Ascending aorta (tissue), 2 donors: ENCODE measurements at regions not wholly inside any gene's neighbourhood (a gene's known extent, or its start where the extent isn't known, plus 50 kb on each side); places are given as distances from the start of the nearest gene placed in this dataset.

Experiments
- DNase-seq, 2 donors: peaks; one replicate each; pipeline ENCODE4 v3.0.0-alpha.2; 2019; ENCODE audit warnings: low spot score in 2 of 2
- H3K27ac ChIP-seq, 2 donors: fragments of 200-600 bp; sonication (generic); one replicate each; pipeline ENCODE4 v1.5.1; 2016 to 2017; ENCODE audit warnings: mild to moderate bottlenecking in 1 of 2
- H3K27me3 ChIP-seq: fragments of 200-600 bp; sonication (generic); one replicate; pipeline ENCODE4 v1.5.1; 2017
- H3K36me3 ChIP-seq, 2 donors: fragments of 200-600 bp; sonication (generic); one replicate each; pipeline ENCODE4 v1.5.1; 2016
- H3K4me1 ChIP-seq, 2 donors: fragments of 200-600 bp; sonication (generic); one replicate each; pipeline ENCODE4 v1.5.1; 2016 to 2017; ENCODE audit warnings: mild to moderate bottlenecking in 1 of 2
- H3K4me3 ChIP-seq, 2 donors: fragments of 200-600 bp; sonication (generic); one replicate each; pipeline ENCODE4 v1.5.1; 2016 to 2017; ENCODE audit warnings: mild to moderate bottlenecking in 1 of 2
- H3K9me3 ChIP-seq, 2 donors: fragments of 200-600 bp; sonication (generic); one replicate each; pipeline ENCODE4 v1.5.1; 2016
- intact Hi-C: fragments of 100-400 bp; cut with DNase I; formaldehyde crosslinking; loops from one replicate; pipeline ENCODE4 v1.15.1; 2023
- TF ChIP-seq, protein P1 (sequence below), 3 experiments: fragments of 200-600 bp in 2 of 3; fragments of 450-650 bp in 1 of 3; sonication (generic) in 2 of 3; IDR thresholded peaks; one replicate each; pipeline ENCODE4 v1.5.1; 2016 to 2019; ENCODE audit warnings: antibody characterized with exemption in 3 of 3, mild to moderate bottlenecking in 1 of 3, moderate library complexity in 1 of 3

DNA sequence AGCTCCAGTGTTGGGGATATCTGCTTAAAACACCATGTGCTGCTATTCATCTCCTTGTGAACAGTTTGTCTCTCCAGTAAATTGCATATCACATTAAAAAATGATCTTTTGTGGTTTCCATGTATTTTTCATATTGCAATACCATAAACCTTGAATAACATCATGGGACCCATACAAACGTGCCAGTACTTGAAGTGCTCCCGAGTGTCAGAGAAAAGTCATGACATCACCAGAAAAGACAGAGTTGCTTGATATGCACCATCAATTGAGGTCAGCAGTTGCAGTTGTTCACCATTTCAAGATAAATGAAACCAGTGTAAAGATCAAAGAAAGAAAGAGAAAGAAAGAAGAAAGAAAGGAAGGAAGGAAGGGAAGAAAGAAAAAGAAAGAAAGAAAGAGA, 278.6 kb downstream of the ZNF621 start:
- DNase-seq = no peak

DNA sequence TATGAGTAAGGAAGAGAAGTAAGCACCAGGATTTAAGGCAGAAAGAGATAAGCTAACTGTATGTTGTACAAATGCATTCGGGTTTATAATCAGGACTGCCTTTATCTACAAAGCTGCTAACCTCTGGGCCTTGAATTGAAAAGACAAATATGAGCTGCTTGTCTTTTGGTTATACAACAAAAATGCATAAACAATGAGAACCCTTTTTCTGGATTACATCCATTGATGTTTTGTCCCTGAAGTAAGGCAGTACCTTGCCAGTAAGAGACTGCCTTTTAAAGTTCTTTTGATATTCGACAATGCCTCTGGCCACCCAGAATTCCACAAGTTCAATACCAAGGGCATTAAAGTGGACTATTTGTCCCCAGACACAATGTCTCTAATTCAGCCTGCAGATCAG, 280.7 kb downstream of the ZNF621 start:
- intact Hi-C loops = no loop called here
- Histone ChIP-seq H3K36me3 (no peaks in the 10 kb centered on the region), H3K4me3 (no peak overlapping the region), H3K27ac (no peak overlapping the region), H3K27me3 (no peaks in the 10 kb centered on the region), H3K4me1 (no peaks in the 10 kb centered on the region), H3K9me3 (peaks cover 0 to 10% of the 10 kb centered on the region in 2 donors)
- TF ChIP-seq, protein P1, sequence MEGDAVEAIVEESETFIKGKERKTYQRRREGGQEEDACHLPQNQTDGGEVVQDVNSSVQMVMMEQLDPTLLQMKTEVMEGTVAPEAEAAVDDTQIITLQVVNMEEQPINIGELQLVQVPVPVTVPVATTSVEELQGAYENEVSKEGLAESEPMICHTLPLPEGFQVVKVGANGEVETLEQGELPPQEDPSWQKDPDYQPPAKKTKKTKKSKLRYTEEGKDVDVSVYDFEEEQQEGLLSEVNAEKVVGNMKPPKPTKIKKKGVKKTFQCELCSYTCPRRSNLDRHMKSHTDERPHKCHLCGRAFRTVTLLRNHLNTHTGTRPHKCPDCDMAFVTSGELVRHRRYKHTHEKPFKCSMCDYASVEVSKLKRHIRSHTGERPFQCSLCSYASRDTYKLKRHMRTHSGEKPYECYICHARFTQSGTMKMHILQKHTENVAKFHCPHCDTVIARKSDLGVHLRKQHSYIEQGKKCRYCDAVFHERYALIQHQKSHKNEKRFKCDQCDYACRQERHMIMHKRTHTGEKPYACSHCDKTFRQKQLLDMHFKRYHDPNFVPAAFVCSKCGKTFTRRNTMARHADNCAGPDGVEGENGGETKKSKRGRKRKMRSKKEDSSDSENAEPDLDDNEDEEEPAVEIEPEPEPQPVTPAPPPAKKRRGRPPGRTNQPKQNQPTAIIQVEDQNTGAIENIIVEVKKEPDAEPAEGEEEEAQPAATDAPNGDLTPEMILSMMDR (IDR thresholded peaks at IDR 0.05) = no peak
- DNase-seq = no peak

More for the DNA sequence above, 278.6 kb downstream of the ZNF621 start:
- no peak overlapping the region for H3K4me3 ChIP-seq
- intact Hi-C loops = no loop called here
- no peak overlapping the region for H3K27ac ChIP-seq
- H3K9me3 ChIP-seq = peaks cover 0 to 6% of the 10 kb centered on the region in 2 donors
- H3K36me3 ChIP-seq = no peaks in the 10 kb centered on the region
- TF ChIP-seq, protein P1 (IDR thresholded peaks at IDR 0.05) = no peak
- no peaks in the 10 kb centered on the region for H3K27me3 ChIP-seq
- no peaks in the 10 kb centered on the region for H3K4me1 ChIP-seq

DNA sequence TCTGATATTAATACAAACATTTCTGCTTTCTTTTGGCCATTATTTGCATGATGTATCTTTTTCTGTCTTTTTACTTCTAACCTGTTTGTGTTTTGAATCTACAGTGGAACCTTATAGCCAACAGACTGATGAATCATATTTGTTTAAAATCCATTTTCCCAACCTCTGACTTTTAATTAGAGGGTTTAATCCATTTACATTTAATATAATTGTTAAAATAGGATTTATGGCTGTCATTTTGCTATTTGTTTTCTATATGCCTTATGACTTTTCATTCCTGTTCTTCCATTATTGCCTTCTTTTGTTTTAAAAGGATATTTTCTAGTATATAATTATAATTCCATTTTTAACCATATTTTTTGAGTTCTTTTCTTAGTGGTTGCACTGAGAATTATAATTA, 286.1 kb downstream of the ZNF621 start:
- DNase-seq = no peak
- H3K9me3 ChIP-seq = peaks cover 0 to 23% of the 10 kb centered on the region in 2 donors
- no peak overlapping the region for H3K27ac ChIP-seq
- no peaks in the 10 kb centered on the region for H3K4me1 ChIP-seq
- TF ChIP-seq, protein P1 (IDR thresholded peaks at IDR 0.05) = no peak
- no peaks in the 10 kb centered on the region for H3K36me3 ChIP-seq
- H3K4me3 ChIP-seq = no peak overlapping the region
- intact Hi-C loops = no loop called here
- H3K27me3 ChIP-seq = no peaks in the 10 kb centered on the region

DNA sequence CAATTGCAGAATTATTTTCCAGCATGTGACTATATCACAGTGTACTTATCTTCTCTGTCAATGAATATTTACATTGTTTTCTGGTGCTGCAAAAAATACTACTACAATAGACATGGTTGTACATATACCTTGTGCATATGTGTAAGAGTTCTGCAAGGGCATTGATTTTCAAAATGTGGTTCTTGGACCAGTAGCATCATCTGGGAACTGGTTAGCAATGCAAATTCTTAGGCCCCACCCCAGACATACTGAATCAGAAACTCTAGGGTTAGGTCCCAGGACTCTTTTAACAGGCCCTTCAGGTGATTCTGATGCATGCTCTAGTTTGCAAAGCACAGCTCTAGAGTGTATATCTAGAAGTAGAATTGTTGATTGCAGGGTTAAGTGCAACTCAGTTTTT, 292.3 kb downstream of the ZNF621 start:
- no peaks in the 10 kb centered on the region for H3K4me1 ChIP-seq
- TF ChIP-seq, protein P1 (IDR thresholded peaks at IDR 0.05) = no peak
- intact Hi-C loops = no loop called here
- no peaks in the 10 kb centered on the region for H3K36me3 ChIP-seq
- DNase-seq = no peak
- H3K27me3 ChIP-seq = no peaks in the 10 kb centered on the region
- no peak overlapping the region for H3K27ac ChIP-seq
- H3K9me3 ChIP-seq = peaks cover 0 to 3% of the 10 kb centered on the region in 2 donors
- no peak overlapping the region for H3K4me3 ChIP-seq

DNA sequence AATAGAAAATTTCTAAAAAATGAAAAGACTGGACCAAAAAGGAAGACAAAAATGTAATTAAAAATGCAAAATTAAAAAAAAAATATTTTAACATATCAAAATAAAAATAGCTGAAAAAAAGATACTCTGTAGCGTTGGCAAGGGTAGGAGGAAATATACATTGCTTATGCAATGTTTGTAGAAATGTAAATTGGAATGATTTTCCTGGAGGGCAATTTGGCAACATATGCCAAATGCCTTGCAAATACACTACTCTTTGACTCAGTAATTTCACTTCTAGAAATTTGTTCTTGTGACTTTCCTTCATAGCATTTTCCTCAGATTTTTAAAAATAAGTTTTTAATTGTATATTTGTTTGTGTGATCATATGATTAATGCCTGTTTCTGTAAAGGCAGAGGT, 296.6 kb downstream of the ZNF621 start:
- H3K27ac ChIP-seq = no peak overlapping the region
- H3K4me3 ChIP-seq = no peak overlapping the region
- DNase-seq = no peak
- no peaks in the 10 kb centered on the region for H3K36me3 ChIP-seq
- no peaks in the 10 kb centered on the region for H3K27me3 ChIP-seq
- no peaks in the 10 kb centered on the region for H3K9me3 ChIP-seq
- intact Hi-C loops = no loop called here
- no peaks in the 10 kb centered on the region for H3K4me1 ChIP-seq
- TF ChIP-seq, protein P1 (IDR thresholded peaks at IDR 0.05) = no peak

DNA sequence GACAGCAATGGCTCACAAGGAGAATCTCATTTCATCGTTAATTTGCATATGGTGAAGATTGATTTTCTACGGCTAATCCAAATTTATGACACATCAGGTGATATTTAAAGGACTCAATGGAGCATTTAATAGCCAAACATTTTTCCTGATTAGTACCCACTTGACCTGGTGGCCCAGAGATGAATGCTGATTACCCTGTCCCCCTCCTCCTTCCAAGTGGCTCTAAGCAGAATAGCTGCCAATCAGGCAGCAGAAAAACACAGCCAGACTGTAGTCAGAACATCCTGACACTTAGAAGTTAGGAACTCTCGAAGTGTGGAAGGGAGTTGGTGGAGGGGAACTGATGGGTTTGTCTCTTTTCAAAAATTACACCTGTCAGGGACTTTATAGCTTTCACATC, 302.5 kb downstream of the ZNF621 start:
- H3K27ac ChIP-seq = no peak overlapping the region
- no peaks in the 10 kb centered on the region for H3K36me3 ChIP-seq
- no peaks in the 10 kb centered on the region for H3K4me1 ChIP-seq
- no peaks in the 10 kb centered on the region for H3K27me3 ChIP-seq
- no peaks in the 10 kb centered on the region for H3K9me3 ChIP-seq
- TF ChIP-seq, protein P1 (IDR thresholded peaks at IDR 0.05) = no peak
- intact Hi-C loops = no loop called here
- no peak overlapping the region for H3K4me3 ChIP-seq
- no peak for DNase-seq
